ENCODE measurements at regions not wholly inside any gene's neighbourhood (a gene's known extent, or its start where the extent isn't known, plus 50 kb on each side); places are given as distances from the start of the nearest gene placed in this dataset.

GRCh38 chr3:182608832-182609231 lies 184.5 kb upstream of the ATP11B start:
- Histone ChIP-seq H3K36me3 (replicated peaks) (no peaks in the 10 kb centered on the region), H3K27ac (no peak overlapping the region), H3K27me3 (replicated peaks) (no peaks in the 10 kb centered on the region), H3K4me3 (ENCODE audit: low read depth, low read length) (no peak overlapping the region)
- DNase-seq: no peak
- TF ChIP-seq CTCF (IDR thresholded peaks at IDR 0.05; ENCODE audit: low read depth, low read length, missing control alignments): no peak
- in situ Hi-C loops (cut with HindIII; ENCODE audit: low pct_ligation_motif_present, low sequenced_read_pairs): no loop called here

GRCh38 chr3:182609575-182610156 lies 183.6 kb upstream of the ATP11B start:
- Histone ChIP-seq H3K36me3 (replicated peaks) (no peaks in the 10 kb centered on the region), H3K27ac (no peak overlapping the region), H3K4me3 (ENCODE audit: low read depth, low read length) (no peak overlapping the region), H3K27me3 (replicated peaks) (no peaks in the 10 kb centered on the region)
- DNase-seq: no peak
- in situ Hi-C loops (cut with HindIII; ENCODE audit: low pct_ligation_motif_present, low sequenced_read_pairs): no loop called here
- no peak for TF ChIP-seq CTCF (IDR thresholded peaks at IDR 0.05; ENCODE audit: low read depth, low read length, missing control alignments)

GRCh38 chr3:182612332-182612731 lies 181.0 kb upstream of the ATP11B start:
- no peaks in the 10 kb centered on the region for H3K36me3 ChIP-seq (replicated peaks)
- no peak overlapping the region for H3K4me3 ChIP-seq (ENCODE audit: low read depth, low read length)
- TF ChIP-seq CTCF (IDR thresholded peaks at IDR 0.05; ENCODE audit: low read depth, low read length, missing control alignments): no peak
- DNase-seq: no peak
- no peaks in the 10 kb centered on the region for H3K27me3 ChIP-seq (replicated peaks)
- in situ Hi-C loops (cut with HindIII; ENCODE audit: low pct_ligation_motif_present, low sequenced_read_pairs): no loop called here
- H3K27ac ChIP-seq: no peak overlapping the region

- no peak for TF ChIP-seq CTCF (IDR thresholded peaks at IDR 0.05; ENCODE audit: low read depth, low read length, missing control alignments)
- no peaks in the 10 kb centered on the region for H3K36me3 ChIP-seq (replicated peaks)
- no peak overlapping the region for H3K4me3 ChIP-seq (ENCODE audit: low read depth, low read length)
- H3K27ac ChIP-seq: no peak overlapping the region
- no peaks in the 10 kb centered on the region for H3K27me3 ChIP-seq (replicated peaks)
- DNase-seq: no peak
- in situ Hi-C loops (cut with HindIII; ENCODE audit: low pct_ligation_motif_present, low sequenced_read_pairs): no loop called here
Measured at GRCh38 chr3:182617500-182617899, 175.8 kb upstream of the ATP11B start.

- Histone ChIP-seq H3K4me3 (ENCODE audit: low read depth, low read length) (no peak overlapping the region), H3K36me3 (replicated peaks) (no peaks in the 10 kb centered on the region), H3K27me3 (replicated peaks) (no peaks in the 10 kb centered on the region), H3K27ac (no peak overlapping the region)
- DNase-seq: no peak
- peak; percentile 54 for TF ChIP-seq CTCF (IDR thresholded peaks at IDR 0.05; ENCODE audit: low read depth, low read length, missing control alignments)
- in situ Hi-C loops (cut with HindIII; ENCODE audit: low pct_ligation_motif_present, low sequenced_read_pairs): no loop called here
Measured at GRCh38 chr3:182618085-182618732, 175.1 kb upstream of the ATP11B start.
